ENCODE measurements at regions not wholly inside any gene's neighbourhood (a gene's known extent, or its start where the extent isn't known, plus 50 kb on each side); places are given as distances from the start of the nearest gene placed in this dataset.

DNA sequence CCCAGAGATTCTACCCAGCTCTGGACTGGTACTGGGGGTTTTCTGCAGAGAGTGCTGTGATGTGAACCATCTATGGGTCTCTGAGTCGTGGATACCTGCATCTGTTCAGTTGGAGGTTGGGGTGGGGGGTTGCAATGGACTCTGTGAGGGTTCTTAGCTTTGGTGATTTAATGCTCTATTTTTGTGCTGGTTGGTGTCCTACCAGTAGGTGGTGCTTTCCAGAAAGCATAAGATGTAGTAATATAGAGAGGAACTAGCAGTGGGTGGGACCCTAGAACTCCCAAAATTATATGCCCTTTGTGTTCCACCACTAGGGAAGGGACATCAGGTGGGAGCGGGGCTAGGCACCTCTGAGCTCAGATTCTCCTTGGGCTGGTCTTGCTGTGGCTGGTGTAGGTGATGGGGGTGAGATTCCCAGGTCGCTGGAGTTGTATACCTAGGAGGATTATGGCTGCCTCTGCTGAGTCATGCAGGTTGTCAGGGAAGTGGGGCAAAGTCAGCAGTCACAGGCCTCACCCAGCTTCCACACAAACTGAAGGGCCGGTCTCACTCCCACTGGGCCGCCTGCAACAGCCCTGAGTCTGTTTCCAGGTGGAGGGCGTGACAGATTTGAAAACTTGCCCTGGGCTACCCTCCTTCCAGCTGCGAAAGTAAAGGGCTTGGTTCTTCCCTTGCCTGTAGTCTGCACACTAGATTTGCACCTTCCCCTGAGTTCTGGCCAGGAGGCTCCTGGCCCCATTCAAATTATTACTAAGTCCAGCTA lies 573.0 kb upstream of the SLITRK1 start:
- TF ChIP-seq, protein P1, sequence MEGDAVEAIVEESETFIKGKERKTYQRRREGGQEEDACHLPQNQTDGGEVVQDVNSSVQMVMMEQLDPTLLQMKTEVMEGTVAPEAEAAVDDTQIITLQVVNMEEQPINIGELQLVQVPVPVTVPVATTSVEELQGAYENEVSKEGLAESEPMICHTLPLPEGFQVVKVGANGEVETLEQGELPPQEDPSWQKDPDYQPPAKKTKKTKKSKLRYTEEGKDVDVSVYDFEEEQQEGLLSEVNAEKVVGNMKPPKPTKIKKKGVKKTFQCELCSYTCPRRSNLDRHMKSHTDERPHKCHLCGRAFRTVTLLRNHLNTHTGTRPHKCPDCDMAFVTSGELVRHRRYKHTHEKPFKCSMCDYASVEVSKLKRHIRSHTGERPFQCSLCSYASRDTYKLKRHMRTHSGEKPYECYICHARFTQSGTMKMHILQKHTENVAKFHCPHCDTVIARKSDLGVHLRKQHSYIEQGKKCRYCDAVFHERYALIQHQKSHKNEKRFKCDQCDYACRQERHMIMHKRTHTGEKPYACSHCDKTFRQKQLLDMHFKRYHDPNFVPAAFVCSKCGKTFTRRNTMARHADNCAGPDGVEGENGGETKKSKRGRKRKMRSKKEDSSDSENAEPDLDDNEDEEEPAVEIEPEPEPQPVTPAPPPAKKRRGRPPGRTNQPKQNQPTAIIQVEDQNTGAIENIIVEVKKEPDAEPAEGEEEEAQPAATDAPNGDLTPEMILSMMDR (IDR thresholded peaks at IDR 0.05; ENCODE audit: borderline replicate concordance, control extremely low read depth, extremely low read depth, insufficient read depth, missing control alignments): no peak
- in situ Hi-C loops (cut with MboI; ENCODE audit: low sequenced_read_pairs, unreplicated experiment): no loop called here
- no peak for DNase-seq (ENCODE audit: low spot score)

DNA sequence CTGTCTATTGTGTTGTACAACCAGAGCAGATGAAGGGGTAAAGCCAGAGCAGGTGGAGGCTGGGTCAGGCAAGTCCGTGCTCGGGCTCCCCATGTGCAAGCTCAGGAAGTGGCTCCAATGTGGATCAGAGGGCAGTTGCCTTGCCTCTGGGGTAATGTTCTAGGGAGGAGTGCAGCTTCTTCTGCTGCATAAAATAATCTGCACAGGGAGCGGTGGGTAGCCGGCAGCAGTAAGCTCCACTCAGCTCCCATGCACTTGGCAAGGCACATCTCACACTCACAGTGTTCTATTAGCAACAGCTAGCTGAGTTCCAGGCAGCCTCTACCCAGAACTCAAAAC lies 565.3 kb upstream of the SLITRK1 start:
- no peak for DNase-seq (ENCODE audit: low spot score)
- in situ Hi-C loops (cut with MboI; ENCODE audit: low sequenced_read_pairs, unreplicated experiment): no loop called here
- TF ChIP-seq, protein P1 (IDR thresholded peaks at IDR 0.05; ENCODE audit: borderline replicate concordance, control extremely low read depth, extremely low read depth, insufficient read depth, missing control alignments): no peak

DNA sequence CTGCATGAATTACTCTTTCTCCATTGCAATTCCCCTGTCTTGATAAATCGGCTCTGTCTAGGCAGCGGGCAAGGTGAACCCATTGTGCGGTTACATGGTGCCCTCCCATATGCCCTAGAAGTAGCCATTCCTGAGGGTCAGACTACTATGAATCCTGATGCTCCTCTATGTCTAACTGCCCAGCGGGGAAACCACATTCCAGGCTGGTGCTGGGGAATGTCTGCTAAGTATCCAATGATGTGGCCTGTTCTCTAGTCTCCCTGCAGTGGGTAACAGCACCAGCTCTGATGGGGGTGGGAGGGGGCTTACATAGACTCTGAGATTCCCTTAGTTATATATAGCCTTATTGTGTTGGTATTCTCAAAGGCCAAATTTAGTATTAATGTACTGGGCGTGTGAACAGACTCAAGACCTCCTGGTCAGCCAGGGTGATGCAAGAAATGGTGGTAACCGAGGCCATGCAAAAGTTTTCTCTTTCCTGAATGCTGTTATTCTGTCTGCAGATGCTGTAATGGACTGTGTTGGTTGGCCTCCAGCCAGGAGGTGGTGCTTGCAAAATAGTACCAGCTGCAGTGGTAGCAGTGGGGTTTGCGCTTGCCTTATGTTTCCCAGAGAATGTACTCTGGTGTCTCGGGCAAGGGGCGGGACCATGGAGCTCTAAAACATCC lies 564.8 kb upstream of the SLITRK1 start:
- TF ChIP-seq, protein P1 (IDR thresholded peaks at IDR 0.05; ENCODE audit: borderline replicate concordance, control extremely low read depth, extremely low read depth, insufficient read depth, missing control alignments): no peak
- no peak for DNase-seq (ENCODE audit: low spot score)
- in situ Hi-C loops (cut with MboI; ENCODE audit: low sequenced_read_pairs, unreplicated experiment): no loop called here

DNA sequence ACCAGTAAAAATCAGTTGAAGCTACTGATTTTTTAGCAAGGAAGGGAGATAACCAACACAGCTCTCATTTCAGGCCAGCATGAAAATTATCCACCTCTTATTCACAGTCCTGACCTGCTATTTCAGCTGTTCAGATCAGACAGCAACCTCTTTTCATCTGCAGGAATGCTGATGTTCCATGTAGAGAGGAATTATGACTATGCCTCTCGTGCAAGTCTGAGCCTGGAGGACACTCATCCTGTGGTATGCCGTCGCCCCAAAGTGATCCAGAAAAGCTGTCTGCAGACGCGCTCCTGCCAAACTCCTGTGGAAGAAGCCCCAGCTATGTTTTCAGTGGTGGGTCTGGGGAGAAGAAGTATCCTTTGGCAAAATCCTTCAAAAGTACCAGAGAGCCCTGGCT lies 563.5 kb upstream of the SLITRK1 start:
- TF ChIP-seq, protein P1 (IDR thresholded peaks at IDR 0.05; ENCODE audit: borderline replicate concordance, control extremely low read depth, extremely low read depth, insufficient read depth, missing control alignments): no peak
- in situ Hi-C loops (cut with MboI; ENCODE audit: low sequenced_read_pairs, unreplicated experiment): no loop called here

DNA sequence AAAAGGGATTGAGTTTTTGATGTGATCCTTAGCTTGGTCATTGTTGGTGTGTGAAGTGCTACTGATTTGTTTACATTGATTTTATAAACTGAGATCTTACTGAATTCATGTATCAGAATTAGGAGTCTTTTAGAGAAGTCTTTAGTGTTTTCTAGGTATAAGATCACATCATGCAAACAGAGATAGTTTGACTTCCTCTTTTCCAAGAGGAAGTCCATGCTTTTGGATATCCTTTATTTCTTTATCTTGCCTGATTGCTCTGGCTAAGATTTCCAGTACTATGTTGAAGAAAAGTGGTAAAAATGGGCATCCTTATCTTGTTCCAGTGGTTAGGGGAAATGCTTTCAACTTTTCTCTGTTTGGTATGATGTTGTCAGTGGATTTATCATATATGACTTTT lies 561.2 kb upstream of the SLITRK1 start:
- DNase-seq (ENCODE audit: low spot score): no peak
- in situ Hi-C loops (cut with MboI; ENCODE audit: low sequenced_read_pairs, unreplicated experiment): no loop called here
- TF ChIP-seq, protein P1 (IDR thresholded peaks at IDR 0.05; ENCODE audit: borderline replicate concordance, control extremely low read depth, extremely low read depth, insufficient read depth, missing control alignments): no peak

More for the DNA sequence above, 563.5 kb upstream of the SLITRK1 start:
- DNase-seq (ENCODE audit: low spot score): no peak

DNA sequence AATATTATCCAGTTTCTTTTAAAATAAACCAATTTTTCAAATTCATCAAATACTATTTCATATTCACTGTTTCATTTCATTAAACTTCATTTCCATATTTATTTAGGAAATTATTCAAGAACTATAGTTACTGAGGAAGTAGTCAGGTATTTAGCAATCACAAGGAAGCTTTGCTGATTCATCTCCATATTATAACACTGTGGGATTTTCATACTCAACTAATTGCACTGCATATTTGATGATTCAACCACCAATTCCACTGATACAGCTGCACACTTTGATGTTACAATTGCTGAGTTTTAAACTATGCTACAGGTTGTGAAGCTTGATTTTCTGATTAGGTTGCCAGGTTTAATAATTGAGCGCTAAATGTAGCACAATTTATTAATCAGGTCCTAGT lies 556.8 kb upstream of the SLITRK1 start:
- no peak for DNase-seq (ENCODE audit: low spot score)
- TF ChIP-seq, protein P1 (IDR thresholded peaks at IDR 0.05; ENCODE audit: borderline replicate concordance, control extremely low read depth, extremely low read depth, insufficient read depth, missing control alignments): no peak
- in situ Hi-C loops (cut with MboI; ENCODE audit: low sequenced_read_pairs, unreplicated experiment): no loop called here

Data from GM13976 (cell line).